ENCODE measurements at regions not wholly inside any gene's neighbourhood (a gene's known extent, or its start where the extent isn't known, plus 50 kb on each side); places are given as distances from the start of the nearest gene placed in this dataset.

DNA sequence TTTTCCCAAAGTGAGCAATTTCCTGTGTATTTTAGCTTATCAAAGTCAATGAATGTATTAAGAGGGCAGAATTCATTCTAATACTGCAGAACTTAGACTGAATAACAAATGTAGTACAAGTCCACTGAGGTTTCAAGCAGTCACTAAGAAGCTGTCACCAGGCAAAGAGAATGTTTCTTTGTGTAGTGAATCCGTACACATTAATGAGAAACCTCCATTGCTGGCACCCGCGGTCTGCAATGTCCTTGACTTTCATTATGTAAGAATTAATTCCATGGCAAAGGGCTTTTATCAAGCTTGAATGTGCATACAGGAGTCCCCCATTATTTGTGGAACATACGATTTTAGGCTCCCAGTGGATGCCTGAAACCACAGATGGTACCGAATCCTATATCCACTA is 719.5 kb upstream of the TMPRSS15 start:
- Histone ChIP-seq H3K27ac (no peak overlapping the region), H2AFZ (no peak overlapping the region), H3K4me2 (ENCODE audit: low read length) (no peak overlapping the region), H3K27me3 (ENCODE audit: control insufficient read depth, insufficient read depth, low read length) (no peaks in the 10 kb centered on the region), H3K9ac (no peak overlapping the region), H3K79me2 (no peaks in the 10 kb centered on the region), H3K4me1 (no peaks in the 10 kb centered on the region), H3K9me3 (ENCODE audit: control insufficient read depth, low read length) (no peaks in the 10 kb centered on the region), H3K4me3 (ENCODE audit: low read depth, low read length) (no peak overlapping the region), H3K36me3 (ENCODE audit: control insufficient read depth, insufficient read depth, low read length) (no peaks in the 10 kb centered on the region)
- TF ChIP-seq, protein P1, sequence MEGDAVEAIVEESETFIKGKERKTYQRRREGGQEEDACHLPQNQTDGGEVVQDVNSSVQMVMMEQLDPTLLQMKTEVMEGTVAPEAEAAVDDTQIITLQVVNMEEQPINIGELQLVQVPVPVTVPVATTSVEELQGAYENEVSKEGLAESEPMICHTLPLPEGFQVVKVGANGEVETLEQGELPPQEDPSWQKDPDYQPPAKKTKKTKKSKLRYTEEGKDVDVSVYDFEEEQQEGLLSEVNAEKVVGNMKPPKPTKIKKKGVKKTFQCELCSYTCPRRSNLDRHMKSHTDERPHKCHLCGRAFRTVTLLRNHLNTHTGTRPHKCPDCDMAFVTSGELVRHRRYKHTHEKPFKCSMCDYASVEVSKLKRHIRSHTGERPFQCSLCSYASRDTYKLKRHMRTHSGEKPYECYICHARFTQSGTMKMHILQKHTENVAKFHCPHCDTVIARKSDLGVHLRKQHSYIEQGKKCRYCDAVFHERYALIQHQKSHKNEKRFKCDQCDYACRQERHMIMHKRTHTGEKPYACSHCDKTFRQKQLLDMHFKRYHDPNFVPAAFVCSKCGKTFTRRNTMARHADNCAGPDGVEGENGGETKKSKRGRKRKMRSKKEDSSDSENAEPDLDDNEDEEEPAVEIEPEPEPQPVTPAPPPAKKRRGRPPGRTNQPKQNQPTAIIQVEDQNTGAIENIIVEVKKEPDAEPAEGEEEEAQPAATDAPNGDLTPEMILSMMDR (IDR thresholded peaks at IDR 0.05): no peak

DNA sequence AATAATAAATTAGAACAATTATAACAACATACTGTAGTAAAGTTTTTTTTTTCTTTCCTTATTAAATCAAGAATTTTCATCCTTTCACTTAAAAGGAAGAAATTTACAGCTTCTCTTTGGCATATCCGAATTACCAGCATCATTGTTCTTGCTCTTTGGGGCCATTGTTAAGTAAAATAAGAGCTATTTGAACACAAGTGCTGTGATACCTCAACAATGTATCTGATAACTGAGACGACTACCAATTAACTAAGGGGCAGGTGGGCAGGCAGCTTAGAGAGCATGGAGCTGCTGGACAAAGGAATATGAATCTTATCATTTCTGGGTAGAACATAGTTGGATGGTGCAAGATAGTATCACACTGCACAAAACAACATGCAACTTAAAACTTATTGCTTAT is 719.9 kb upstream of the TMPRSS15 start:
- Histone ChIP-seq H3K4me1 (no peaks in the 10 kb centered on the region), H3K4me2 (ENCODE audit: low read length) (no peak overlapping the region), H3K27me3 (ENCODE audit: control insufficient read depth, insufficient read depth, low read length) (no peaks in the 10 kb centered on the region), H2AFZ (no peak overlapping the region), H3K27ac (no peak overlapping the region), H3K4me3 (ENCODE audit: low read depth, low read length) (no peak overlapping the region), H3K79me2 (no peaks in the 10 kb centered on the region), H3K36me3 (ENCODE audit: control insufficient read depth, insufficient read depth, low read length) (no peaks in the 10 kb centered on the region), H3K9ac (no peak overlapping the region), H3K9me3 (ENCODE audit: control insufficient read depth, low read length) (no peaks in the 10 kb centered on the region)
- TF ChIP-seq, protein P1 (IDR thresholded peaks at IDR 0.05): no peak

DNA sequence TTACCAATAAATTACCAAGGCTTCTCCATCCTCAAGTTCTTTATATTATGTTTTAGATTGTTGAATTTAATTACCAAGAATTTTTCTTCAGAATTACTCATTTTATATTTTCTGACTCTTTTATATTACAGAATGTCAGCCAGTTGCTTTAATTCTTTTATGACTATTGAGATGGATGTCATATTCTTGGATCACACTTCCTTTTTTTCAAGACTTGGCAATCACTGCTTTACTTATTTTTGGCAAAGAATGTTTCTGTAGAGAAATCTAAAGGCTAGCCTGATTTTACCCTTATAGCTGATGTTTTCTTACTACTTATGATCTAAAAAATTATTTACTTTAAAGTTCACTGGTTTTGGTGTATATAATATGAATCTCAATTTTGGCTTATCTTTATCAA is 721.1 kb upstream of the TMPRSS15 start:
- H3K4me3 ChIP-seq (ENCODE audit: low read depth, low read length): no peak overlapping the region
- H3K27me3 ChIP-seq (ENCODE audit: control insufficient read depth, insufficient read depth, low read length): no peaks in the 10 kb centered on the region
- no peak overlapping the region for H3K27ac ChIP-seq
- no peaks in the 10 kb centered on the region for H3K4me1 ChIP-seq
- no peaks in the 10 kb centered on the region for H3K36me3 ChIP-seq (ENCODE audit: control insufficient read depth, insufficient read depth, low read length)
- H3K4me2 ChIP-seq (ENCODE audit: low read length): no peak overlapping the region
- H3K9me3 ChIP-seq (ENCODE audit: control insufficient read depth, low read length): no peaks in the 10 kb centered on the region
- no peak overlapping the region for H2AFZ ChIP-seq
- TF ChIP-seq, protein P1 (IDR thresholded peaks at IDR 0.05): no peak
- H3K9ac ChIP-seq: no peak overlapping the region
- H3K79me2 ChIP-seq: no peaks in the 10 kb centered on the region

DNA sequence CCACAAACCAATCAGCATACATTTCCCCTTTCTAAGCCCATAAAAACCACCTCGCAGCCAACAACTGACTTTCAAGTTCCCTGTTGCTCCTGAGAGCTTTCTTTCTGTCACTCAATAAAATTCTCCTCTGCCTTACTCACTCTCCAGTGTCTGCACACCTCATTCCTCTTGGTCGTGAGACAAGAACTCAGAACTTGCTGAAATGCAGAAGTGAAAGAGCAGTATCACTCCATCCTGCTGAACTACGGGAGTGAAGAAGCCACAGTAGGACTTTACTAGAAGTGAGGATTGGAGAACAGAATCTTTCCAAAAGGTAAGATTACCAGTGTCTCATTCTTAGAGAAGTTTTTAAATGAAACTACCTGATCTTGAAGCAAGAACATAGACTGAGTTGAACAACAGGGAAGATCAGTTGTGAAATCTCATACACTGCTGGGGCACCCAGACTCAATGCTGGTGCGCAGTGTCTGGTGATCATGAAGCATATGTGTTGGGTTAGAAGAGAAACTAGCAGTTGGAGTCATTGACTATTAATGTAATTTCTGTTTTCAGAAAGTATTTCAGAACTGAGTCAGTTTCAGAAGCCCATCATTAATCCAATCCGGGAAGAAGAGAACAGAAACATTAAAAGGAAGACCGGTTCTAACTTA is 726.9 kb upstream of the TMPRSS15 start:
- Histone ChIP-seq H3K36me3 (ENCODE audit: control insufficient read depth, insufficient read depth, low read length) (no peaks in the 10 kb centered on the region), H3K4me3 (ENCODE audit: low read depth, low read length) (no peak overlapping the region), H3K27me3 (ENCODE audit: control insufficient read depth, insufficient read depth, low read length) (no peaks in the 10 kb centered on the region), H3K9ac (no peak overlapping the region), H3K4me1 (no peaks in the 10 kb centered on the region), H3K4me2 (ENCODE audit: low read length) (no peak overlapping the region), H3K27ac (no peak overlapping the region), H3K9me3 (ENCODE audit: control insufficient read depth, low read length) (no peaks in the 10 kb centered on the region), H2AFZ (no peak overlapping the region), H3K79me2 (no peaks in the 10 kb centered on the region)
- TF ChIP-seq, protein P1 (IDR thresholded peaks at IDR 0.05): no peak

- Histone ChIP-seq H3K4me1 (no peaks in the 10 kb centered on the region), H3K36me3 (ENCODE audit: control insufficient read depth, insufficient read depth, low read length) (no peaks in the 10 kb centered on the region), H3K27ac (no peak overlapping the region), H3K9me3 (ENCODE audit: control insufficient read depth, low read length) (no peaks in the 10 kb centered on the region), H3K27me3 (ENCODE audit: control insufficient read depth, insufficient read depth, low read length) (no peaks in the 10 kb centered on the region), H2AFZ (no peak overlapping the region), H3K4me2 (ENCODE audit: low read length) (no peak overlapping the region), H3K79me2 (no peaks in the 10 kb centered on the region), H3K9ac (no peak overlapping the region), H3K4me3 (ENCODE audit: low read depth, low read length) (no peak overlapping the region)
- TF ChIP-seq, protein P1 (IDR thresholded peaks at IDR 0.05): no peak
Measured at GRCh38 chr21:19141511-19141910, 737.9 kb upstream of the TMPRSS15 start.
